HepG2 (cell line): ENCODE measurements at regions not wholly inside any gene's neighbourhood (a gene's known extent, or its start where the extent isn't known, plus 50 kb on each side); places are given as distances from the start of the nearest gene placed in this dataset.
A peak's percentile ranks its signal among the peaks of the same experiment; 100 is the strongest.

Experiments used
- KIAA2018 ChIP-seq: sonication (generic); formaldehyde crosslinking; IDR thresholded peaks from 2 replicates; pipeline ENCODE4 v1.5.0; 2020; ENCODE audit warnings: mild to moderate bottlenecking, missing genetic modification reagents, borderline replicate concordance
- MAX ChIP-seq: IDR thresholded peaks from 2 replicates; pipeline ENCODE4 v1.6.1; 2012; ENCODE audit warnings: inconsistent platforms
- MEF2D ChIP-seq: sonication (generic); formaldehyde crosslinking; IDR thresholded peaks from 2 replicates; pipeline ENCODE4 v1.5.1; 2020; ENCODE audit warnings: mild to moderate bottlenecking, missing genetic modification reagents
- MEIS1 ChIP-seq: sonication (generic); formaldehyde crosslinking; IDR thresholded peaks from 2 replicates; pipeline ENCODE4 v1.9.0; 2021; ENCODE audit warnings: mild to moderate bottlenecking, missing genetic modification reagents, moderate library complexity, borderline replicate concordance
- MYC ChIP-seq: sonication (generic); formaldehyde crosslinking; IDR thresholded peaks from 2 replicates; pipeline ENCODE4 v1.9.0; 2021; ENCODE audit warnings: missing genetic modification reagents, borderline replicate concordance
- MYPOP ChIP-seq: sonication (generic); formaldehyde crosslinking; IDR thresholded peaks from 2 replicates; pipeline ENCODE4 v1.8.1; 2023; ENCODE audit warnings: mild to moderate bottlenecking, moderate library complexity, missing genetic modification reagents
- RARA ChIP-seq: IDR thresholded peaks from 2 replicates; pipeline ENCODE4 v1.6.1; 2016; ENCODE audit warnings: missing genetic modification reagents, missing compliant biosample characterization
- SOX6 ChIP-seq, 2 experiments: fragments of 450-650 bp in 1 of 2; sonication (generic) in 1 of 2; formaldehyde crosslinking in 1 of 2; IDR thresholded peaks; 2 replicates each; pipeline versions ENCODE4 v1.4.0 to v1.6.1; 2017 to 2020; ENCODE audit warnings: antibody characterized with exemption in 1 of 2, mild to moderate bottlenecking in 1 of 2, missing genetic modification reagents in 1 of 2
- ZNF230 ChIP-seq: sonication (generic); formaldehyde crosslinking; IDR thresholded peaks from 2 replicates; pipeline ENCODE4 v1.4.0; 2020; ENCODE audit warnings: mild to moderate bottlenecking, missing genetic modification reagents
- ZNF253 ChIP-seq: sonication (generic); formaldehyde crosslinking; IDR thresholded peaks from 2 replicates; pipeline ENCODE4 v1.8.0; 2022; ENCODE audit warnings: mild to moderate bottlenecking, missing genetic modification reagents, borderline replicate concordance
- ZNF687 ChIP-seq: sonication (generic); formaldehyde crosslinking; IDR thresholded peaks from 2 replicates; pipeline ENCODE4 v1.5.1; 2020; ENCODE audit warnings: mild to moderate bottlenecking, missing genetic modification reagents, moderate library complexity
- ZNF75D ChIP-seq: sonication (generic); formaldehyde crosslinking; IDR thresholded peaks from 2 replicates; pipeline ENCODE4 v1.8.1; 2023; ENCODE audit warnings: missing genetic modification reagents, mild to moderate bottlenecking, borderline replicate concordance
- ZNF768 ChIP-seq: sonication (generic); formaldehyde crosslinking; IDR thresholded peaks from 2 replicates; pipeline ENCODE4 v1.4.0; 2020; ENCODE audit warnings: missing genetic modification reagents
- ZNF788 ChIP-seq: sonication (generic); formaldehyde crosslinking; IDR thresholded peaks from 2 replicates; pipeline ENCODE4 v1.5.0; 2020; ENCODE audit warnings: mild to moderate bottlenecking, missing genetic modification reagents, borderline replicate concordance
- TF ChIP-seq, protein P1 (sequence below): IDR thresholded peaks from 2 replicates; pipeline ENCODE4 v1.6.1; 2016; ENCODE audit warnings: missing biosample characterization, missing genetic modification reagents, low read depth

GRCh38 chr13:106683179-106683578, 115.2 kb upstream of the ARGLU1 start (continued):
- TF ChIP-seq ZNF768 (CRISPR knock-in tag): peak; percentile 91
- no peak for TF ChIP-seq ZNF230 (CRISPR knock-in tag)
- TF ChIP-seq RARA (CRISPR knock-in tag): no peak
- peak; percentile 62 for TF ChIP-seq MAX
- TF ChIP-seq, protein P1, sequence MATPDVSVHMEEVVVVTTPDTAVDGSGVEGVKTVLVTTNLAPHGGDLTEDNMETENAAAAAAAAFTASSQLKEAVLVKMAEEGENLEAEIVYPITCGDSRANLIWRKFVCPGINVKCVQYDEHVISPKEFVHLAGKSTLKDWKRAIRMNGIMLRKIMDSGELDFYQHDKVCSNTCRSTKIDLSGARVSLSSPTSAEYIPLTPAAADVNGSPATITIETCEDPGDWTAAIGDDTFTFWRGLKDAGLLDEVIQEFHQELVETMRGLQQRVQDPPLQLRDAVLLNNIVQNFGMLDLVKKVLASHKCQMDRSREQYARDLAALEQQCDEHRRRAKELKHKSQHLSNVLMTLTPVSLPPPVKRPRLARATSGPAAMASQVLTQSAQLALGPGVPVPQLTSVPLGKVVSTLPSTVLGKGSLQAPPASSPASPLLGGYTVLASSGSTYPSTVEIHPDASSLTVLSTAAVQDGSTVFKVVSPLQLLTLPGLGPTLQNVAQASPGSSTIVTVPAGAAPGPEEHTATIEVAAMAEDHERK (CRISPR knock-in tag): no peak
- no peak for TF ChIP-seq SOX6 (IDR thresholded peaks at IDR 0.05)
- 0 out of 2 replicates have a peak, but pooled peaks have one; percentile 17 for TF ChIP-seq SOX6 (CRISPR knock-in tag; IDR thresholded peaks at IDR 0.05)
- TF ChIP-seq MEIS1 (CRISPR knock-in tag): no peak
- no peak for TF ChIP-seq ZNF253 (CRISPR knock-in tag)
- no peak for TF ChIP-seq KIAA2018 (CRISPR knock-in tag)
- TF ChIP-seq ZNF788 (CRISPR knock-in tag): no peak
- no peak for TF ChIP-seq ZNF75D (CRISPR knock-in tag)
- TF ChIP-seq MEF2D (CRISPR knock-in tag): no peak
- peak; percentile 38; the same call in 1 of the 2 replicates for TF ChIP-seq MYC (CRISPR knock-in tag)
- TF ChIP-seq ZNF687 (CRISPR knock-in tag): peak; percentile 24; the same call in 1 of the 2 replicates
- TF ChIP-seq MYPOP (CRISPR knock-in tag): no peak
